GM04503 (cell line): ENCODE measurements at regions not wholly inside any gene's neighbourhood (a gene's known extent, or its start where the extent isn't known, plus 50 kb on each side); places are given as distances from the start of the nearest gene placed in this dataset.
"Not testable (repeated sequence)": the region's sequence is repeated elsewhere in the genome, so short reads cannot be mapped to it uniquely, and the experiment has no call there.

Experiments
- DNase-seq: peaks from one replicate; pipeline ENCODE4 v3.0.0-alpha.2; 2012; ENCODE audit warnings: low read depth

DNA sequence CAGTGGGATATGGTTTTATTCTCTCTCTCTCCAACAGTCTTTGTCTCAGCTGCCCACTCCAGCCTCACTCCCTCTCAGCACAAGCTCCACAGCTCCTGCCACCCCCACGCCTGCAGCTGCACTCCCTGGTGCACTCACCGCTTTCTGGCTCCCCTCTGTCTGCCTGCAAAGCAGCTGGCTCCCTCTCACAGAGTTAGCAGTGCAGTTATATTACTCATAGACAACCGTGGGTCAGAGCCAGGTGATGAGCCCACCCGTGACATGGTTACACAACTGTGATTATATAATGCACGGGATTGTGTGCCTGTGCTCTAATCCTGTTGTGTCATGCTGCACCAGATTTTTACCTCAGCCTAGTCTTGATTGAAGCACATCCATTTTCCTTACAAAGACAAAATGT is 276.9 kb upstream of the CHAC2 start:
- DNase-seq: peak; percentile 30

DNA sequence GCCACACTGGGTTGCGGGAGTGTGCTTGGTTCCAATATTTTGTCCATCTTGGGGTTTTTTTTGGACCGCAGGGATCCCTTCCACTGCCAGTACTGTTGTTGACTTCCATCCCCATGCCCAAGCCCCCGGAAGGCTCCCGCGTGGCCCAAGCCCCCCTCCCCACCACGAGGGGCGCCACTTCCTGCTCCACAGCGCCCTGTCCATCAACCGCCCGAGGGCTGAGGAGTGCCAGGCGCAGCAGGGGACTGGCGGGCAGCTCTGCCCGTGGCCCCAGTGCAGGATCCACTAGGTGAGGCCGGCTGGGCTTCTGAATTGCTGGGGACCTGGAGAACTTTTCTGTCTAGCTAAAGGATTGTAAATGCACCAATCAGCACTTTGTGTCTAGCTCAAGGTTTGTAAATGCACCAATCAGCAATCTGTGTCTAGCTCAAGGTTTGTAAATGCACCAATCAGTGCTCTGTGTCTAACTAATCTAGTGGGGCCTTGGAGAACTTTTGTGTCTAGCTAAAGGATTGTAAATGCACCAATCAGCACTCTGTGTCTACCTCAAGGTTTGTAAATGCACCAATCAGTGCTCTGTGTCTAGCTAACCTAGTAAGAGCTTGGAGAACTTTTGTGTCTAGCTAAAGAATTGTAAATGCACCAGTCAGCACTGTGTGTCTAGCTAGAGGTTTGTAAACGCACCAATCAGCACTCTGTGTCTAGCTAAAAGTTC is 281.3 kb upstream of the CHAC2 start:
- DNase-seq: not testable (repeated sequence)

DNA sequence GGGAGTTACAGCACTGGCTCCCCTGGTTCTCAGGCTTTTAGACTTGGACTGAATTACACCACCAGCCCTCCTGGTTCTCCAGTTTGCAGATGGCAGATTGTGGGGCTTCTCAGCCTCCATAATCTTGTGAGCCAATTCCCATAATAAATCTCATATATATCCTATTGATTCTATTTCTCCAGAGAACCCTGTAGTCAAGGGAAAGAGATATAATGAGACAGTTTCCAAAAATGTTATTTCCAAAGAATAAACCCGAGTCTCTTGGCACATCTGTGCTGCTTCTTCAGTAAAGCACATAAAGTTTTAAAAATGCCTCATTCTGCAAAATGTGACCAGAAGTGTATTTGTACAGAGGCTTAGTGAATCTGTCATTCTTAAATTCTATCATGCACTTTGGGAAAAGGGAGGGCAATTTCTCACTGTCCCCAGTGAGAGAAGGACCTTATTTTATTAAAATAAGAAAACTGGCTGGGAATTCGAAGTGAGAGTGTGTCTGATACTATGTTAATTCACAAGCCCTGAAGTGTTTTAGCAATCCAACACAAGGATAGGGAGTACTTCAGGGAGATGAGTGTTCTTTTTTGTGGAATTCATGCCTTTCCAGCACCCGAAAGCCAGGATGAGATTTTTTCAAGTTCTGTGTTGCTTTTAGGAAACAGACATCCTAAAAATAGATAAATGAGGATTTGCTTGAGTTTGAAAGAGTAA is 282.4 kb upstream of the CHAC2 start:
- no peak for DNase-seq

DNA sequence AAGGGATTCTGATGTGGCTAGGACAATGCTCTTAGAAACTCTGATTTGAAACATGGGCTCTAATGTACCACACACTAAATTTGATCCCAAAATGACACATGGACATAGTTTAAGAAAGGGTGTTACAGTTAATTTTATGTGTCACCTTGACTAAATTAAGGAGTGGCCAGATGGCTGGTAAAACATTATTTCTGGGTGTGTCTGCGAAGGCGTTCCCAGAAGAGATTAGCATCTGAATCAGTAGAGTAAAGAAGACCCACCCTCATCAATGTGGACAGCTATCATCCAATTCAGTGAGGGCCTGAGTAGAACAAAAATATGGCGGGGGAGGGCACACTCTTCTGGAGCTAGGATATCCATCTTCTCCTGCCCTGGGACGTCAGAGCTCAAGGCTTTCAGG is 283.1 kb upstream of the CHAC2 start:
- no peak for DNase-seq

DNA sequence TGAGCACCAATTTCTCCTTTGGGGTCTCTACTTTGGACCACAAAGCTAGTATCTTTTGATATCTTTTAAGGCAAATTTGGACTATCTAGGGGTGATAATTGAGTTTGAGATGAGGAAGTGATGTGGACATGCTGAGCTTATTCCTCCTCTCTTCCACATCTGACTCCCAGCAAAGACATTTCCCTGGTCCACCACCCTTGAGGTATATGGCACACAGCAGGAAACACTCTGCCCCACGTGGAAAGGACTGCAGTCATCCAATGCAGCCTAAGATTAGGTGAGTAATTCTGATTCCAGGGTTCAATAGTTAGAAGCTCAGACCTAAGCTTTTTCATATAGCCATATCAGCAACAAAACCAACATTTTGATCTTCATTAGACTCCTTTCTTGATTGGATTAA is 290.1 kb upstream of the CHAC2 start:
- DNase-seq: no peak

DNA sequence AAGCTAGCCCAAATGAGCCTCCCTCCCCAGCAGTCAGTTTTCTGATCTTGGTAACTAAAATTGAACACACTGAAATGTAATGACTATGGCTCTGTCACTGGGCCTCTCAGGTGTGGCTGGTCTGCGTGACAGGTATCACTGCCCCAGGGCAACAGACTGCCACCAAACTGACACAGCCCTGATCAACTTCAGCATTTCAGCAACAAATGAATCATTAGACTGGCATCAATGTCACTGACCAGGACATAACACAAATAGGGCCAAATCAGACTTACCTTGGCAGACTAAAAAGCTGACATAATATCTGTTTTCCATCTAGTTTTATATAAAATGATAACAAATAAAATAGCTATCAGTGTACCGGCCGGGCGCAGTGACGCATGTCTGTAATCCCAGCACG is 290.8 kb upstream of the CHAC2 start:
- DNase-seq: no peak

DNA sequence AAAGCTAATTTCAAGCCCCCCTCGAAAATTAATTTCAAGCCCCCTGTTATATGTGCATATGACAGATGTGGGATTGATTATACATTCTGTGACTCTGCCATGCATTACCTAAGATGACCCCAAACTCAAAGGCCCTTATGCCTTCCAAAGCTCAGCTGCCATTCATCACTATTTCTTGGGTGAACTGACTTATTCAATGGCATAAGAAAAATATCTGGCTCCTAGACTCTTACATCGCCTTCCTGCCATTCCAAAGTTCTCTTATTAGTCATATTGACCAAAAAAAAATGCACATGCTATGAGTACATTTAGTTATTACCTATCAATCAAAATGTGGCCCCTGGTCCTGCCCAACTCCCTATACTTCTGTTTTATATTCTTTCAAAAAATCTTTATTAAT is 291.8 kb upstream of the CHAC2 start:
- no peak for DNase-seq

DNA sequence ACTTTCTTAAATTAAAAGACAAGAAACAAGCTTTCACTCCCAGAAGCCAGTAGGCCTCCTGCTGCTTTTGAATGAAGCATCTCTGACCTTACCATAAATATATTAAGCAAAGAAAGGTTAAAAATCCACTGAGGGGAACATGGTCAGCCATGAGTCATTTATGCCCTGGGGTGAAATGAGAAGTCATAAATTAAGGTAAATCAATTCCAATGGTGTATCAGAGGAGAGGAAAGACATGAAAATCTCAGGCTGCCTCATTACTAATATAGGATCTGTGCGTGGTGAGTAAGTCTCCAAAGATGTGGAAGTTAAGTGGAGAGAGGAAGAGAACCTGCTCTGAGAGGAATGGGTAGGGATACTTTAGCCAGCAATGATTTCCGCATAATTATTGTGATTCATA is 292.3 kb upstream of the CHAC2 start:
- DNase-seq: peak; percentile 27

DNA sequence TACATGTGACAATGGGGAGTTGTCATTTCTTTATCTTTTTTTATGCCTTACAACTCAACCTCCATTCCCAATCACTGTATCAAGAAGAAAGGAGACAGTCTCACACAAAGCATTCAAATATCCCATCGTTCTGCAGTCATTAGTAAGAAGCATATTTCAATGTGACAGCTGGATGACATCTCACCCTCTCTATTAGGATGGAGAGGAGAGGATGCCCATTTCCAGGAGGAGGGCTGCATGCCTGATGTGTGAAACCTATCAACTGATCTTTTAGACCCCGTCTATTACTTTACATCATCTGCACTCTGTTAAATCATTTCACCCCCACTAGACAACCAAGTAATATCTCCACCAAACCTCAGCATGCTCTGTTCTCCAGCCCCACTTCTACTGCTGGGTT is 292.7 kb upstream of the CHAC2 start:
- no peak for DNase-seq

DNA sequence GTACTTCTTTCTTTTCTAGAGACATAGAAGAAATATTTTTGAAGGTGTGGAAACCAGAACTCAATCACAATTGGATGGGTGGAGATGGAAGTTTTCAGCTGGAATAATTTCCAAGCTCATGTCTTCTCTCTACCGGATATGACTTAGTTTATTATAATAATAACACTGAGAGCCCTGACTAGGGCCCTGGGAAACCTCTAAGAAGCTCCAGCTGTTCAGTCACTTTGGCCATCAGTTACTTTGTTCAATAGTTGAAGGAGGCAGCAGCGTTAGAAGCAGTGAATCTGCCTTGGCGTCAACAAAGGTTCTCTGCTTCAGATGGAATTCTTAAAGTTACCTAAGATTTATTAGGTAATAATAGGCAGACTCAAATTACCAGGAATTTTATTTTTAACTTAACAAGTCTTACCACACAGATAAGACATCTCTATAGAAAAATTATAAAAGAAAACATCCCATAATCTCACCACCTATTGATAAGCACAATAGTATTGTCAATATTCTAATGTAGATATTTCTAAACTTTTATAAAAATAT is 293.8 kb upstream of the CHAC2 start:
- DNase-seq: no peak

DNA sequence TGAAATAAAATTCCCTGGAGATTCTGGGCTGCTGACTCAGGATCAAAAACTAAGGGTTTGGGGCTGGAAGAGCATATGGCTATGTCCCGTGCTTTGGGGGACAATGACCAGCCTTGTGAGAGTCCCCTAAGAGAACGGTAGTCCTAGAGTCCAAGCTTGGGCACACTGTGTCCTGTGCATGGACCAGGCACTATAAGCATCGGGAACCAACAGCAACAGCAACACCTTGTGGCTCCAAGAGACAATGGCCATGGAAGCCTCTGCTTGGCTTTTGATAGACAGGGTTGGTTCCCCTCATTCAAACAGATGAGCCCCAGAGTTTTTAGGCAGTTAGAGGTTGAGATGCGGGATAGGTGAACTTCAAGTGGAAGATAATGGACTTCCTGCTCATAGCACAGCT is 294.4 kb upstream of the CHAC2 start:
- no peak for DNase-seq

DNA sequence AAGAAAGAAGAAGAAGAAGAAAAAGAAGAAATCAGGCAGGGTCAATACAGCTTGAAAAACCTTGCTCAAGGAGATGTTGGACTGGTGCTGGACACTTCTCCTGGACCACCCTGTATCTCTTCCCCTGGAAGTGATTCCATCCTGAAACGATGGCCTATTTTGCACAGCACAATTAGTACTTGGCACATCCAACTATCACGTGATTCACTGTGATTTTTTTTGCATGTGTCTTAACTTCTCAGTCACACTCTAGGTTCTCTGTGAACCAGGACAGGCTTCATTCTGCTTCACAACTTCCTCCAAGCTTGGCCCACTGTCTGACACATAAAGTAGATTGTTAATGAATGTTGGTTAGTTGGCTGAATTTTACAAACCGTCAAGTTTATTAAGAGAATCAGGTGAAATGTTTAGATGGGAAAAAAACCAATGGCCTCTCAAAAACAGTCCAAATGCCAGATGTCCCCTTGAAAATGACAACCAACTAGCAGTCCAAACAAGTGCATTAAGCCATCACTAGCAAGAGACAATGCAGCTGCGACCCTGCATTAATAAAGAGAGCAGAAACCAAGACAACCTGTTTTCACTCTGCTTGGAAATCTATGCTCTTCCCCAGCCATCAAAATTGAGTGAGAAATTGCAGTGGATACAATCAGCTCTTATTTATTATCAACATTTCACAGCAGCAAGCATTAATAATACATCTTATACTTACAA is 300.0 kb upstream of the CHAC2 start:
- DNase-seq: no peak

DNA sequence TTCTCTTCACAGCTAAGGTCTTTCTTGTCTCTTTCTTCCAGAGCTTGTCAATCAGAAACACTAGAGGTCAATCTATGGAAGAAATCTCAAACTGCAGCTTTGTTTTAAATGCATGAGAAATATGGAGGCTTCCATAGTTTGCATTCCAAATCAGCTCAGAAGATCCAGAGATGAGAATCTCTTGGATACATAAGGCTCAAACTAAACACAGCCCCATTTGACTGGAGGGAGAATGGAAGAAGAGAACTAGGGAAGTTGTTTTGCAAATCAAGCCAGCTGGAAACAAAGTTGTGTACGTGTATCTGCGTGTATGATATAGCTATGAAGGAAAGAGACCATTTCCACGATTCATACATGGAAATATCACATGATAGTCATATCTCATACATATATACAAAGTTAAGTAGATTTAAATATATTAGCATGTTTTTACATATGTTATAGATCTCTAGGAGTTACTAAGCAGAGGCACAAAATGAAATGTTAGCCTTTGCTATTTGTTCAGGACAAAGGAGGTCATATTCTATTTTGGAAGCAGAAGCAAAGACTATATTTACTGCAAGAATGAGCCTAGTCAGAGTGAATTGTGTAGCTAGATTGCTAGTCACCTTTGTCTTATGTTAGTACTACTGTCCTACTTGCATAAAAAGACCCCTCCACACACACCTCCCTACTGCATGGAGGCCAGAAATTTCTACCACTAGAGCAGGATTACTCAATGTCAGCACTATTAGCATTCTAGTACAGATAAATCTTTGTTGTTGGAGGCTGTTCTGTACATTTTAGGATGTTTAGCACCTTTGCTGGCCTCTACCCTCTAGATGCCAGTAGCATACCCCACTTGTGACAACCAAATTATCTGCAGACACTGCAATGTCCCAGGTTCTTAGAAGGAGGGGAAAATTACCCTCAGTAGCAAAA is 303.5 kb upstream of the CHAC2 start:
- DNase-seq: no peak

DNA sequence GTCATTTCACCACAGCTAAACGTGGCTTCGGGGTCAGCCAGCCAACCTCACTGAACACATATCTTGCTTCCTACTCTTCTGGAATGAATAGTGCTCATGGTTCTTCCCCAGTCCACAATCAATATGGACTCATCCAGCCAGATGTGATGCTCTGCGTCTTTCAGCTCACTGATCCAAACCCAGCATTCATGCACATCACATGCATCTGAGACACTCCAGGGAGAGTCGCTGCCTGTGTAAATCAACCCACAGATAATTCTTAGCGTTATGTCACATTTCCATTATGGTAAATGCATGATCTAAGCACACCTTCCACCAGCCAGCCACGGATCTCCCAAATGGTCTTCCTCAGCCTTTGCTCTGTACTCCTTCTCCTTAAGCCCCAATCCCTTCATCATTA is 306.7 kb upstream of the CHAC2 start:
- no peak for DNase-seq

DNA sequence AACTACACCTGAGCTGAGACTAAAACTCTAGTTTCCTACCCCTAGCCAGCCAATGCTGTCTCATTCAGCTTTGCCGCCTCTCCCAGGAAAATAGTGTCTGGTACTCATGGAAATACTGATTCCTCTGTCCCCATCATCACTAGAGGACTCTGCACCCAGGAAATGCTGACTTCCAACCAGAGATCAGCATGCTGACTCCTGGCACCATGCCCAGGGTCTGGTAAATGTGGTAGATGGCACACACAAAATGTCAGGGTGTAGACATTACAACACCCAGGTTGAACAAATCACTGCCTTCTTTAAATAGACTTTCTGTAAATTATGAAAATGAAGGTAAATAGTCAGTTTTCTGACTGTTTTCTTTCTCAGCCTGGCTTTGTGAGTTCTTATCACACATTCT is 307.3 kb upstream of the CHAC2 start:
- no peak for DNase-seq

DNA sequence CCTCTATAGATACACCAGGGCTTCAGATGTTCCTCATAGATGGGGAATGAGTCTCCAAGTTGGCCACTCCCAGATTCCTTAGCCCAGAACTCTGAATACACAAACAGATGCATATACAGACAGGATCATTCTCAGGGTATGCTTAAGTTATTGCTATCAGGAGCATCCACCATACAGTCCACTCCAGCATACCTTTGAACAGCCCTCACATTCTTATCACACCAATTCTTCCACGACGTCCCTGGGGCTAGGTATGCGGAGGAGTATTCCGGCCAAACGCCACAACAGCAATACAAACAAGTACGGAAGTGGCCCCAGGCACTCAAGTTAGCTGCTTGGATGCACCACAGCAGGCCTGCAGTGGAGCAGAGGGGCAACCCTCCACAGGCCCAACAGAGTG is 312.5 kb upstream of the CHAC2 start:
- no peak for DNase-seq

DNA sequence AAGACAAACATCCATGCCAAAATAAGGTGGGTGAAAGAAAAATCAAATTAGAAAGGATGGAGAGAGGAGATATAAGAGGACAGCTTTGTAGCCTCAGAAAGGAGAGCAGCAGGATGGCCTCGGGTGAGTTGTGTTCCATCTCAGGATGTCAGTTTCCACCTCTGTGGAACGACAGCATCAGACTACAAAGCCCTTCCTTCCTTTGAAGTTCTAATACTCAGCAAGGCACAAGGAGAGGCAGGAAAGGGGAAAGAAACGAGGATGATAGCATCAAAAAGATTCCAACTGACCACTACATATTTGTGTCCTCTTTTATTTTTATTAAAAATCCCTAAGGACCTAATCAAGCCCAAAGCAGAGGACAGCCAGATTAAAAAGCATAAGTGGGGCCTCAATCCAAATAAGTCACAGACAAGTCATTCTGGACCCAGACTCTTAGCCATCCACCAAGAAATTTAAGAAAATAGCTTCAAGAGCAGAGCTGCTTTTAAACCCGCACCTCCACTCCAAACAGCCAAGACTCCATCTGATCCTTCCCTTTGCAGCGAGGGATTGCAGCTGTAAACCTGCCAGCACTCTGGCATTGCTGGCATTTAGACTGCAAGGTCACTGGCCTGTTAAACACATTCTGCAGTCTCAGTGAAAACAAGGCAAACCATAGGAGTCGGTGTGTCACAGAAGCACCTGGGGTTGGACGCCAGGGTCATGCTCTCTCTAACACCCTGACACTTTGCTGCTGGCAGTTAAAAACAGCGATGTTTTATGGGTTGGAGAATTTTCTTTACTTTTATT is 314.5 kb upstream of the CHAC2 start:
- no peak for DNase-seq

DNA sequence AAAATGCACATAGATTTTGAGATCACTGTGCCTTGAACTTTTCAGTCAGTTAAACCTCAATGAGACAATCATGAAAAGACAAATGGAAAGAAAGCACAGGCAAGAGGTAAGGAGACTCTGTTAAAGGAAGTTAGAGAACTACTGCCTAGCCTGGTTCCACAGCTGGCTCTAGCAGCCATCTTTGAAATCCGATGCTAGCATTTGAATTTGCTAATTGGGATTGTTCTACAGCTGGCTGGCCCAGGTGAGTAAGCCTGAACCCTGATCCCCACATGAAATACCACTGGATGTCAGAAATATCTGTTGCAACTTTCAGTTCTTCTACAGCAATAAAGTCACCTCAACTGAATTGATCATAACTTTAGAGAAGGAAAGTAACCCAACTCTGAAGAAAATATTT is 315.2 kb upstream of the CHAC2 start:
- no peak for DNase-seq

DNA sequence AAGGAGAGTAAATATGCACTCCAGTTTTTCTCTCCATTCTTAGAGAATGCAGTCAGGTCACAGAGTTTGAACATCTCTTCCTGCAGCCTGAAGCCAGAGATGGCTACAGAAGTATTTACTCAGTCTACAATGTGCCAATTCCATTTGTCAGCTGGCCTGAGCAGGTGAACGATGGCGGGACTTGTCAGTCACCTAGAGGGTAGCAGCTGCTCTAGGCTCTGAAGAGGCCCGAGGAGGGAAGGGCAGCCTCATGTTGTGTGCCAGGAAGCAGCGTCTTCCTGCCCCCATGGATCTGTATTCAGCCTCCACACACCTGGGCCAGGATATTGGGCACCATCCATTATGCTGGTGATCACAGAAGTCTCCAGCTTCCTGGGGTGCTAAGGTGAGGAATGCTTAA is 316.7 kb upstream of the CHAC2 start:
- DNase-seq: no peak

DNA sequence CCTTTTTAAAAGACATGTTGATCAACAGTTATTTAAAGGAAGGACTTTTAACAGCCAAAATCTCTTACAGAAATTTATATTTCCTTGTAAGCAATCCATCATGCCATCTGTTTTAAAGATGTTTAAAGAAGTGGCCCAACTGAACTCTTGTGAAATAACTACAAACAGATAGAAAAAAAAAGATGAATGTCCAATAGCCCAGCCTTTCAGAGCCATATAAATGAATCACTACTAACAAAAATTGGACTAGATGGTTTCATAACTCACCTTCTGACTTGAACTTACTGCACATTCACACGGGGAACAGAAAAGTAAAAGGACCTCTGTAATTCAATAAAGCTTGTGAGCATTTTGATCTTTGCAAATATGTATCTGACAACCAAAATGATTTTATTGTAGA is 319.0 kb upstream of the CHAC2 start:
- no peak for DNase-seq

DNA sequence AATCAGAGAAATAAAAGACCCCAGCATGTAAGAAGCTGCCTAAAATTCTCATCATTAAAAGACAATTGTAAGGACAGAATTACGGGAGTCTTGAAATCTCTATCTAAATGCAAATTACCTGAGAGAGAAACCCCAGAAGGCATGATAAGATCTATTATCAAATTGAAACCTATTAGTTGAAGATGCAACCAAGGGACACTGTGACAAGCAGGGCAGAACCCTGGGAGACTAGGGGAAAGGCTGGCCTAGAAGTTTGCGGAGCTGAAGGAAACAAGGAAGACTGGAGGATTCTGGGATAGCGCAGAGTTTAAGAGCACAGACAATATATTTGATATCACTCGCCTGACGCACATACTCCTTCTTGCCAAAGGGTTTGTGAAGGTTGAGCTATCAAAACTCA is 319.5 kb upstream of the CHAC2 start:
- DNase-seq: no peak
